Upper lobe of left lung (tissue), 4 donors: ENCODE measurements at regions not wholly inside any gene's neighbourhood (a gene's known extent, or its start where the extent isn't known, plus 50 kb on each side); places are given as distances from the start of the nearest gene placed in this dataset.

Experiments used
- CTCF ChIP-seq, 6 experiments: fragments of 450-650 bp in 4 of 6; fragments of 200-600 bp in 2 of 6; sonication (generic) in 2 of 6; IDR thresholded peaks; one replicate each; pipeline ENCODE4 v1.5.1; 2016 to 2019; ENCODE audit warnings: antibody characterized with exemption in 6 of 6
- EP300 ChIP-seq, 4 donors: sonication (generic); formaldehyde crosslinking; IDR thresholded peaks; one replicate each; pipeline ENCODE4 v1.5.1; 2017; ENCODE audit warnings: antibody characterized with exemption in 4 of 4, control low read depth in 2 of 4
- POLR2AphosphoS5 ChIP-seq, 2 donors: sonication (generic); formaldehyde crosslinking; IDR thresholded peaks; one replicate each; pipeline ENCODE4 v1.5.1; 2017; ENCODE audit warnings: antibody characterized with exemption in 2 of 2

- TF ChIP-seq POLR2AphosphoS5 (IDR thresholded peaks at IDR 0.05) (no peak), CTCF (IDR thresholded peaks at IDR 0.05) (no peak), EP300 (IDR thresholded peaks at IDR 0.05) (no peak)
Measured at GRCh38 chr1:114296413-114296812, 142.7 kb upstream of the SYT6 start.
